GM19468 (cell line): ENCODE measurements at regions not wholly inside any gene's neighbourhood (a gene's known extent, or its start where the extent isn't known, plus 50 kb on each side); places are given as distances from the start of the nearest gene placed in this dataset.

Experiments used
- ATAC-seq: cut with Tn5 transposase; IDR thresholded peaks from one replicate; pipeline ENCODE4 v1.9.1; 2021; ENCODE audit warnings: mild to moderate bottlenecking, moderate library complexity, moderate number of reproducible peaks; ENCODE audit not compliant: unreplicated experiment; ENCODE audit errors: extremely low read depth

GRCh38 chr6:6515691-6516607 is 72.6 kb upstream of the LY86 start:
- no peak for ATAC-seq

GRCh38 chr6:6516666-6517458 is 71.7 kb upstream of the LY86 start:
- no peak for ATAC-seq

- no peak for ATAC-seq
Observed at GRCh38 chr6:6518631-6519427, 69.7 kb upstream of the LY86 start.

GRCh38 chr6:6521961-6522482 is 66.5 kb upstream of the LY86 start:
- ATAC-seq, result no peak

- ATAC-seq, result no peak
Observed at GRCh38 chr6:6522709-6523108, 65.8 kb upstream of the LY86 start.

- no peak for ATAC-seq
Observed at GRCh38 chr6:6524951-6525350, 63.6 kb upstream of the LY86 start.

GRCh38 chr6:6525933-6526332 is 62.6 kb upstream of the LY86 start:
- no peak for ATAC-seq

GRCh38 chr6:6529275-6529674 is 59.2 kb upstream of the LY86 start:
- ATAC-seq, result no peak

GRCh38 chr6:6533176-6533575 is 55.3 kb upstream of the LY86 start:
- ATAC-seq, result no peak

GRCh38 chr6:6534399-6534798 is 54.1 kb upstream of the LY86 start:
- ATAC-seq, result no peak

GRCh38 chr6:6537488-6538260 is 50.8 kb upstream of the LY86 start:
- ATAC-seq, result no peak

- no peak for ATAC-seq
Observed at GRCh38 chr6:6538261-6538660, 50.3 kb upstream of the LY86 start.
